NB4 (cell line): ENCODE measurements at regions not wholly inside any gene's neighbourhood (a gene's known extent, or its start where the extent isn't known, plus 50 kb on each side); places are given as distances from the start of the nearest gene placed in this dataset.

Experiments
- DNase-seq: peaks from one replicate; pipeline ENCODE4 v3.0.0; 2010; ENCODE audit warnings: low read depth
- H3K4me3 ChIP-seq: one replicate; pipeline ENCODE4 v1.5.1; 2011; ENCODE audit warnings: mild to moderate bottlenecking, low read depth, low read length, moderate library complexity
- MAX ChIP-seq: IDR thresholded peaks from 2 replicates; pipeline ENCODE4 v1.6.1; 2011; ENCODE audit warnings: low read depth, low read length
- MYC ChIP-seq: IDR thresholded peaks from 2 replicates; pipeline ENCODE4 v1.6.1; 2011; ENCODE audit warnings: low read depth, low read length
- POLR2A ChIP-seq: IDR thresholded peaks from 2 replicates; pipeline ENCODE4 v1.6.1; 2011; ENCODE audit warnings: mild to moderate bottlenecking; ENCODE audit not compliant: insufficient read length; ENCODE audit errors: extremely low read depth
- TF ChIP-seq, protein P1 (sequence below): IDR thresholded peaks from one replicate; pipeline ENCODE4 v1.5.1; 2012; ENCODE audit warnings: low read depth, low read length

DNA sequence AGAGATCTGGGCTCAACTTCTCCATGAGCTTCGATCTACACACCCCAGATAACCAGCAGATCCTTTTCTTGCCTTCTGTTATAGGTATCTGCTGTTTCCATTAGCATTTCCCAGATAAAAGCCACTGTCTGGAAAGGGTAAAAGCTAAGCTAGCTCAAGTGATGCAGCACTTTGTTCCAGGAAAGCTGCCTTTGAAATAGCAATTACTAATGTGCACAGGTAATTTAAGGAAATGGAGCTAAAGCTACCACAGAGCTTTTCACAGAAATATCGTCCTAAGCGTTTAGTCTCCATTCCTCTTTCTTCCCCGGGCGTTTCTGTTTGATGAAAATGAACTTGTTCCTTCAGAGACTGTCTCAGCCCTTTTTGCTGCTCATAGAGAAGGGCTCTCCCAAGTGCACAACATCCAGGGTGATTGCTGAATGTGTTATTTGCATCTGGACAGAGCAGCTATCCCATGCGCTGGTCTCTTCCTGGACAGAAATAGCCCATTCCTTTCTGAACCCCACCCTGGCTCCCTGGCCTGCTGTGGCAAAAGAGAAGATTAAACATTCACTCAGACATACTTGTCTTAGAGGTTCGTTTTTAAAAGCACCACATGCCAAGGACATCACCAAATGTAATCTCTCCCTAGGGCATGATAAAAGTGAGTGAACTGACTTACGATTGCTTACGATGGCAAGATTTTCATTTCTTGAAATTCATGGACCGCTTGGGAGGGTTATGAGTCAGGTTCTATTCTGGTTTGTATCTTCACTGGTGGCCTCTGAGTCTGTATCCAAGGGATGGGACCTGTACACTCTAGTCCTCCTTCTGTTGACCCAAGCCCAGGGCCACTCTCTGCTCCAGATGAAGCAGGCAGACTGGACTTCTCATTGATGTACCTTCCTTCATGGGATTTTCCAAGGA, 429.1 kb upstream of the CDH4 start:
- no peak for TF ChIP-seq MAX
- no peak for TF ChIP-seq POLR2A
- TF ChIP-seq MYC = no peak
- TF ChIP-seq, protein P1, sequence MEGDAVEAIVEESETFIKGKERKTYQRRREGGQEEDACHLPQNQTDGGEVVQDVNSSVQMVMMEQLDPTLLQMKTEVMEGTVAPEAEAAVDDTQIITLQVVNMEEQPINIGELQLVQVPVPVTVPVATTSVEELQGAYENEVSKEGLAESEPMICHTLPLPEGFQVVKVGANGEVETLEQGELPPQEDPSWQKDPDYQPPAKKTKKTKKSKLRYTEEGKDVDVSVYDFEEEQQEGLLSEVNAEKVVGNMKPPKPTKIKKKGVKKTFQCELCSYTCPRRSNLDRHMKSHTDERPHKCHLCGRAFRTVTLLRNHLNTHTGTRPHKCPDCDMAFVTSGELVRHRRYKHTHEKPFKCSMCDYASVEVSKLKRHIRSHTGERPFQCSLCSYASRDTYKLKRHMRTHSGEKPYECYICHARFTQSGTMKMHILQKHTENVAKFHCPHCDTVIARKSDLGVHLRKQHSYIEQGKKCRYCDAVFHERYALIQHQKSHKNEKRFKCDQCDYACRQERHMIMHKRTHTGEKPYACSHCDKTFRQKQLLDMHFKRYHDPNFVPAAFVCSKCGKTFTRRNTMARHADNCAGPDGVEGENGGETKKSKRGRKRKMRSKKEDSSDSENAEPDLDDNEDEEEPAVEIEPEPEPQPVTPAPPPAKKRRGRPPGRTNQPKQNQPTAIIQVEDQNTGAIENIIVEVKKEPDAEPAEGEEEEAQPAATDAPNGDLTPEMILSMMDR = no peak
- no peak for DNase-seq
- H3K4me3 ChIP-seq = no peak overlapping the region

- DNase-seq = no peak
- no peak overlapping the region for H3K4me3 ChIP-seq
- TF ChIP-seq, protein P1 = no peak
- TF ChIP-seq MYC = no peak
- TF ChIP-seq MAX = no peak
- TF ChIP-seq POLR2A = no peak
Observed at GRCh38 chr20:60835876-60836275, 416.2 kb upstream of the CDH4 start.

DNA sequence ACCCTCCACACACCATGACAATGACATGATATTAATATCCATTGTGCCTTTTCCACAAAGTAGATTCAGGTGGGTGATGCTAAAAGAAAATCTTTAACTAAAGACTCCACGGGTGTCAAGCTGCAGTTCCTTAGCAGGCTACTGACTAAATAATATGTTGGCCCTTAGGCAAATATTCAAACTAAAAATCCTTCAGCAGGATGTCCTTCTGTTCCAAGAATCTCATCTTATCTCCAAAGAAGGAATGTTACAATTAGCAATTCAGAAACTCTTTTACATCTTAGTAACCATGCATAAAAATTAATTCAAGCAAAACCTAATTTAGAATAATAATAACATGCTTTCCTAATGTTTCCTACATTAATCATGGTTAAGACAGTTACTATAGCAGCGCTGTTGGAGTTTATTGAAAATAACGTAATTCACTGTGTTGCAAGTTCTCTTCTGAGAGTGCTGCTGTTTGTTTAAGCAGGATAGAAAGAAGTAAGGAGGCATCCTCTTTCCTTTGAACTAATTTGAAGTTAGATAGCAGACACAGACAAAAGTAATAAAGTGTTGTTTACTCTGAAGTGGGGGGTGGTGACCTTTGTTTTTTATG, 414.8 kb upstream of the CDH4 start:
- no peak overlapping the region for H3K4me3 ChIP-seq
- no peak for DNase-seq
- TF ChIP-seq MAX (no peak), POLR2A (no peak), MYC (no peak)
- TF ChIP-seq, protein P1 = no peak

DNA sequence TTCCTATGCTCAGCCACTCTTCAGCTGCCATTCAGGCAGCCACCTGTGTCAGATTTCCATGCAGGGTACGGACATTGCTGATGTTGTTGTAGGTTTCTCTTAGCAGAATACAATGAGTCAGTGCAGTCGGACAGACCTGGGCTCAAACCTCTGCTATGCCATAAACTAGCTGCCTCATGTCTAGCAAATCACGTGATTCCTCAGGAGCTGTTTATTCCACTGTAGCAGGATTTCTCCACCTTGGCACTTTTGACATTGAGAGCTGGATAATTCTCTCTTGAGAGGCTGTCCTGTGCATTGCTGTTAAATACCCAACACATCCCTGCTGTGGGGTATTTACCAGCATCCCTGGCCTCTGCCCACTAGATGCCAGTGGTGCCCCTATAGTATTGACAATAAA, 413.8 kb upstream of the CDH4 start:
- no peak for DNase-seq
- TF ChIP-seq MYC = no peak
- no peak for TF ChIP-seq MAX
- TF ChIP-seq, protein P1 = no peak
- no peak for TF ChIP-seq POLR2A
- no peak overlapping the region for H3K4me3 ChIP-seq

DNA sequence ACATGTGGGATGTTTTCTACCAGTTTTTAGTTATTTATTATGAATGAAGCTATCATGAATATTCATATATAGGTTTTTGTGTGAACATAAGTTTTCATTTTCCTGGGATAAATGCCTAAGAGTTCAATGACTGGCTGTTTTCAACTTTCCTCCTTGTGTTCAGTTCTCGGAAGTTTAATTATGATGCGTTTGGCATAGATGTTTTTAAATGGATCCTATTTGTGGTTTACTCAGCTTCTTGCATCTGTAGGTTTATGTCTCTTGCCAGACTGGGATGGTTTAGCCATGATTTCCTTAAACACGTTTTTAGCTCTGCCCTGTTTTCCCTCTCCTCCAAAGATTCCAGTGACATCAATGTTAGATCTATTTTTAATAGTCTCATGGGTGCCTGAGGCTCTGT, 411.1 kb upstream of the CDH4 start:
- no peak for DNase-seq
- TF ChIP-seq POLR2A = no peak
- TF ChIP-seq MAX = no peak
- TF ChIP-seq, protein P1 = no peak
- TF ChIP-seq MYC = no peak
- no peak overlapping the region for H3K4me3 ChIP-seq
